HG03103 (cell line): ENCODE measurements at regions not wholly inside any gene's neighbourhood (a gene's known extent, or its start where the extent isn't known, plus 50 kb on each side); places are given as distances from the start of the nearest gene placed in this dataset.
"Not testable (repeated sequence)": the region's sequence is repeated elsewhere in the genome, so short reads cannot be mapped to it uniquely, and the experiment has no call there.

Experiments used
- ATAC-seq: cut with Tn5 transposase; IDR thresholded peaks from one replicate; pipeline ENCODE4 v1.9.1; 2021; ENCODE audit warnings: low read depth; ENCODE audit not compliant: unreplicated experiment

DNA sequence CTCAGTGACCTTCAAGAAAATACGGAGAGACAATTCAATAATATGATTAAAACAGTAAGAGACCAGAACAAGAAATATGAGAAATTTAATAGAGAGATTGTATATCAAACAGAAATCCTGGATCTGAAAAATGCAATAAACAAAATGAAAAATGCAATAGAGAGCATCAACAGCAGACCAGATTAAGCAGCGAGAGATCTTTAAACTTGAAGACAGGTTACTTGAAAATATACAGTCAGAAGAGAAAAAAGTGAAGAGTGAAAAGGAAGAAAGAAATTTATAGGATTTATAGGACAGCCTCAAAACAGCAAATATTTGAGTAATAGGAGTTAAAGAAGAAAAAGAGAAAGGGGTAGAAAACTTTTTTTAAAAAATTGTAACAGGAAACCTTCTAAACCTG is 813.9 kb upstream of the GRM7 start:
- ATAC-seq = no peak

DNA sequence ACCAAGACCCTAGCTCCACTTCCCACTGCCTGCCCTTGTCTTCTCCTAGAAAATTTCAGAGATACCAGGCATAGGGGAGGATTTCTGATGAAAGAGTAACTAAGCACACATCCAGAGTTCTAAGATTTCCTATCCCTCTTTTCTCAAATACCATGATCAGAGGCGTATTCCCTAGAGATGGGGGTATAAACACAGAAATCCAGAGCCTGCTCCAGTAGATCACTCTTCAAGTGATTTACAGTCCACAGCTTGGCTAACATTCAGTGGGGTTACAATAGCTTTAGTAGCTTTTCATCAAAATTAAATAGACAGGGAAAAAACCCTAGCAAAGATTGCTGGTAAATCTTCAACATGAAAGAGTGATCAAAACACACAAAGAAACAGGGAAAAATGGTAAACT is 800.7 kb upstream of the GRM7 start:
- no peak for ATAC-seq

DNA sequence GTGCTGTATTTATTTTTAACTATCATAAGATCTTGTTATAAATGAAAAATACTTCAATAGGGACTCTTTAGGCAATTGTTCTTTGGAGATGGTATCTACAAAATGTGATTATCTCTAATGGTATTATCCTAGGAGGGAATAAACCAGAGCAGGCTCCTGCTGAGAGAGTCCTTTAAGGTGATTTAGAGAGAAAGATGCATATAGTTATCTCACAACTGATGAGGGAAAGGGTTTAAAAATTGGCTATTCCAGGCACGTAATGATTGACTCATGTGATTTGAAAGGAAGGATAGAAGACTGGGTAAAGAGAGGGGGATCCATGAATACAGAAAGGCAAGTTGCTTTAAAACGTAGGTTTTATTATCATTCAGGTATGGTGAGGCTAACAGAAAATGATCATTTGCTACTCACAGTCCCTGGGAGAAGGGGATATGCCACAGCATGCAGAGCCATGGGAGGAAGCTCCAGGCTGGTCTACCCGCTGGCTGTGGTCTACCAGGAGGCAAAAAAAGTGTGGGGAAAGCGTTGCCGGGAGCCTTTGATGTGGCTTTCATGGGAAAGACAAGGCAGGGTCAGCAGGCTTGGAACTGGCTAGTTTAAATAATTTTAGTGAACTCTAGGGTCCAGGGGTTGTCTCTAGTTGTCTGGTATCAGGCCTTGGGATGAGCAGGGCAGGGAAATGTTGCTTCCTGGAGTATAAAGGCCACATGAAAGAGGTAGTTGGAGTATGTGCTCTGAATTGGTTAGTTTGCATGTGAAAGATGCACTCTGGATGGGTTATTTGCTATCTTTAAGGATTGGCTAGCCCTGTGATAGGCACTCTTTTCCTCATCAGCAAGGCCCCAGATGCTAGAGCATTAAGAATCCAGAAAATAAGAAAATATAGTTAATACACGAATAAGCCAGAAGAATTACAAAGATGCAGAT is 798.4 kb upstream of the GRM7 start:
- no peak for ATAC-seq

DNA sequence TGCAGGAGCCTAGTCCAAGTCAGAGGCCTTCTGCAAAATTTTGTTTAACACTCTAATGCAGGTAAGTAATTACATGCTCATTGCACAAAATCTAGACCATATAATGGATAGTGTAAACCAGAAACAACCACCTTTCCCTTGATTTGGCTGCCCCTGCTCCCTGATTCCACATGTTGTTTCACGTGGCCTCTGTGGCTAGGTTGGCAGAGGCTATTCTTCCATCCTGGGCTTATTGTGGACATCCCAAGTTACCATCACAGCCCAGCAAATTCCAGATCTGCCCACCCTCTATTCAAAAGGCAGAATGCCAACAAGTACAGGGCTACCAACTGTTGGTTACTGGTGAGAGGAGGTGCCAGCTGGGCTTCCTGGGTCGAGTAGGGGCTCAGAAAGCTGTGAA is 794.5 kb upstream of the GRM7 start:
- ATAC-seq = no peak

DNA sequence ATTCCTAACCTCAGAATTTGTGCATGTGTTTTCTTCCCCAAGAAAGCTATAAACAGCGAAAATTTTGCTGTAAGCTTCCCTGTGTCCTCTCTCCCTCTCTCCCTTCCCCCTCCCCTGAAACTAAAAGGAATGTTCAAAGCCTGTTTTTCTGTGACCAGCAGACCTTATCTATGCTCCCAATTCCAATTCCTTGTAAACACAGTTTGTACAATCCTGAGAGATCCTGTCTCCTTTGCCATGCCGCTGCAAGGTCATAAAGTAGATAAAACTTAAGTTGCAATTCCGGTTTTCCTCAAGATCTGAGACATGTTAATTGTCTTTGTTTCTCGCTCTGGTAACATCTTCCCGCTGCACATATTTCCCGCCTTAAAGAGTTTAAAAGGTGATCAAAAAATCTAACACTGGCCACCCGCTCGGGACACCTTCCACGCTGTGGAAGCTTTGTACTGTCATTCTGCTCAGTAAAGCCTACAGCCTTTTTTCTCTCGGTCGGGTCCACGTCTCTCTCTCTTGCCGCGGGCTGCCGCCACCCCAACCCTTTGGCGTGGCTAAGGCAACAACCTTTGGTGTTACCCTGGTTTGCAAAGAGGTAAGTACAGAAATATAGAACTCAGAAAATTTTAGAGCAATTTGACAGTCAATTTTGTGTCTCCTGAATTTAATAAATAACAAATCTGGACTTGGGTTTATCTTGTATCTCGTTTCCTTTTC is 793.9 kb upstream of the GRM7 start:
- not testable (repeated sequence) for ATAC-seq

DNA sequence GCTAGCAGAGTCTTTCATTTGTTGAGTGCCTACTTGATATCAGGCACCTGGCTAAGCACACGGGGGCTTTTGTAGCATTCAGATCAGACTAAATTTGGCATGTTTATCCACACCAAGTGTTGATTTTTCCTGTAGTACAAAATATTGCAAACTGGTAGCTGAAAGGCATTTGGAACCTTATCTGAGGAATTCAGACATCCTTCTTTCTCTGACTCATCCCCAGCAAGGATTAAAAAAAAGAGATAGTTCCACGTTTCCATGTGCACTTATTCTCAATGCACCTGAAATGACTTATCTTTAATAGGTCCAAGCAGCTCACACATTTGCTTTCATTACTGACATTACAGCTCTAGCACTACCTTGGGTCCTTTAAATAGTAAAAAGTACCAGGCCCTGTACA is 786.0 kb upstream of the GRM7 start:
- ATAC-seq = no peak

DNA sequence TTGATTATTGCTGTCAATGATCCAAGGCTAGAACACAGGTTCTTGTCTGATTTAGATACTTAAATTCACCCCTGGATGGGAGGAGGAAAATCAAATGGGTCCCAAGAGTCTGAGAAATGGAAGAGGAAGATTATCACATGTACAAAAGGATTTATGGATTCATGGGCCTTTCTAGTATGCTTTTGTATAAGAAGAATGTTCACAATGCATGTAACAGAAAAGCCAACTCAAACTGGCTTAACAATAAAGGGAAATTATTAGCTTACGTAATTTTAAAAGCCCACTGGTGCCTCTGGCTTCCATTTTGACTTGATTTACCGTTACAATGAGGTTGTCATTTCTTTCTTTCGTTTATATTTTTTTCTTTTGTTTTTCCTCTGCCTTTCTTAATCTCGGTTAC is 782.5 kb upstream of the GRM7 start:
- ATAC-seq = no peak

DNA sequence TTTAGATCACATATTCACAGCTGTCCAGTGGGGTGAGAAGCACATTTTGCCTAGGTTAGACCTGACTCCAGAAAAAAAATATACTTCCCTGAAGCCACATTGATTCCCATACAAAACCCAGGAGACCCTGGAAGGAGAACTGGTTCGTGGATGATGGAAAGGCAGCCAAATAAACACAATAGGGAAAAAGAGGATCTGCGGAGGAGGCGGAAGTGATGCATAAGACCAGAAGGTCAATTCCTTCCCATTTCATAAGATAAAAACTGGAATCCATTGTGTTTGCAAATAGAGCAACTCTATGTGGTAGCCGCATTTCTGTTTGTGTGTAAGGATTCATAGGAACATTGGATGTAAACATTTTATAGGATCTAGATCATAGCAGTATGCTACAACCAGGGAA is 781.9 kb upstream of the GRM7 start:
- ATAC-seq = no peak

DNA sequence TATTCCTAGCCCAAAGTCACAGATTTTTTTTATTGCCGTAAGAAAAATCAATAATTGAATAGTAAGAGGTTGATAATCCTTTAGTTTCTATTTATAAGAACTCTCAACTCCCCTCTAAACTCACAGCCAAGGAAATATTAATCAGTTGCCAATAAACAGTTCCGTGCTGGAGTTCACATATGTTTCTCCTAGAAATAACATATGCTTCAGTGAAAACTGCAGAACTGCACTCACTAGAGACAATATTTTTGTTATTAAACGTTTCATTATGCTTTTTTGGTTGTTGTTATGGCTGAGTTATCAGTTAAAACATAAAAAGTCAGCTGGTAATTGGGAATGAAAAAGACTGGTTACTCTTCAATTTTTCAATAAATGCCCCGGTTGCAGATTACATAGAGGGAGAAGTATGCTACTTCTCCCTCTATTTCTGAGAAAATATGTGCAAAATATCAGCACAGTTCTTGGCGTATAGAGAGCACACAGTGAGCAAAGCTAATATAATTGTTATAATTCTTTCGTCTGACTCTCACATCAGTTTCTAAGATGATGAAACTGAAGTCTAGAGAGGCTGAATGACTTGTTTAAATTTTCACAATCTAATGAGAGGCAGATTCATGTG is 781.2 kb upstream of the GRM7 start:
- no peak for ATAC-seq

DNA sequence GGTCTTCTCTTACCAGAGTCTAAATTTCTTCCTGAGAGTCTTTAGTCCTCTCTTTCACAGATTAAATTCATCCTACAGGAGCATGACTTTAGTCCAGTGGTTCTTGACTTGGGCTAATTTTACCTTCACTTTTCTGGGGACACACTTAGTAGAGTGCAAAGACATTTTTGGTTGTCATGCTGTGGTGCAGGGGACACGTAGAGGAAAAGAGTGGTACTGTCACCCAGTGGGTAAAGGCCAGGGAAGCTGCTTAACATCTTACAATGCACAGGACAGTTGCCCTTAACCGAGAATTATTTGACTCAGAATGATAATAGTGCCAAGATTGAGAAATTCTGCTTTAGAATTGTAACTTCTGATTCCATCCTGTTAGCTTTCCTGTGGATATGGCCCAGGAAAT is 772.5 kb upstream of the GRM7 start:
- no peak for ATAC-seq

DNA sequence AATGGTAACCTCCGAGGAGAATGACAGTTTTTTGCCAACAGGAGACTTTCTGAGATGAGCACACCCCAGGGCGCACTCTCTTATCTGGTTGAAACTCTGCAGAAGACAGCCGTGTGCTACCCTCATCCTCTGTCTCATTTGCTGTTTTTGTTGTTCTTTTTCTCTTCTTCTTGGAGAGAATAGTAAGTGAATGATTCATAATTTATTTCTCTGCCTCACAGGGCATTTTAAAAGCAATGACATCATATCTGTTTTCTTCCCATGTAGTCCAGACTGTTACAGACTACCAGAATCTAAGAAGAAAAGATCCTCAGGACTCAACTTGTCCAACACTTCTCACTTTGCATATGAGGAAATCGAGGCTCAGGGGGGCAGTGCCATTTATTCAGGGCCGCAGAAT is 771.1 kb upstream of the GRM7 start:
- ATAC-seq = no peak

DNA sequence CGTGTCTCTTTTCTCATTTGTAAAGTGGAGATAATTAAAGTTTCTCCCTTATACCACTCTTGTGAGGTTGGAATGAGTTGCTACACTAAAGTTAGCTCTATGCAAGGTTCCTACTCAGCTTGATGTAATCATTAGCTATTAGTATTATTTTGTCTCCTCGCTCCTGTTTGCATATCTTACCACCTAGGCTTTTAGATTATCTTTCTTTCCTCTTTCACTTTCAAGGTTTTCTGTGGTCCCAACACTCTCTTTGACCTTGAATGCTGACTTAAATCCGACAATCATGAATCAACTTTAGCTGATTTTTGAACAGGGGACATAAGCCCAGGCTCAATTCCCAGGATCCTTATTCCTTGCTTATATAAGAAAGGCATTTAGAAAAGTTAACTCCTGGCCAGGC is 769.7 kb upstream of the GRM7 start:
- ATAC-seq = no peak

DNA sequence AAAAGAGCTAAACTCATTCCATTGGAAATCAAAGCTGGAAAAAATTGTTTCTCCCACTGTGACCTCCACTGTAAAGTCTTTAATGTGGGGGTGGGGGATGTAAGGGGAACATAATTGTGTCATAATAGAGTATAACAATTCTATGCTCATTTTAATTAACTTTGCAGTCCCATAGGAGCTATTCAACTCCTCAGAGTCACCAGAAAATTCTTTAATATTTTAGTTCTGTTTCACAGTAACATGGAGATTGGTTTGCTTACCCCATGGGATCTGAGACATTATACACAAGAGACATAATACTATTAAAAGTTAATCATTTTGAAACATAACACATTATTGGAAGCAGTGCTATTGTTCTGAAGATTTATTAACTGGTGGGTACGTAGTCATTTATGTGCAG is 765.9 kb upstream of the GRM7 start:
- ATAC-seq = no peak

DNA sequence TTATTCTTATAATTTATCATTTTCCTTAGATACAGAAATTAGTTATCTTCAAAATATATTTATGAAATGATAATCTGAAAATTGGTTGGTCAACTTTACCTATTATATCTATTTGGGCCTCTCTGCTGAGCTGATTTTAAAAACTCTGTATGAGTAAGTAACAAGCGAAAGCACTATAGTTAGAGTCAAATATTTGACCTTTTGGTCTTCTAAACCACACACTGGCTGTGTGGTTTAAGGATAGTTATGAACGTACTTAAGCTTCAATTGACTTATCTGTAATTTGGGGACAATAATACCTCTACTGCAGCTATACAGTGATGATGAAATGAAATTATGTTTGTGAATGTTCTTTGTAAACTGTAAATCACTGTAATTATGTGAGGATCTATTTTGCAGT is 763.9 kb upstream of the GRM7 start:
- no peak for ATAC-seq

DNA sequence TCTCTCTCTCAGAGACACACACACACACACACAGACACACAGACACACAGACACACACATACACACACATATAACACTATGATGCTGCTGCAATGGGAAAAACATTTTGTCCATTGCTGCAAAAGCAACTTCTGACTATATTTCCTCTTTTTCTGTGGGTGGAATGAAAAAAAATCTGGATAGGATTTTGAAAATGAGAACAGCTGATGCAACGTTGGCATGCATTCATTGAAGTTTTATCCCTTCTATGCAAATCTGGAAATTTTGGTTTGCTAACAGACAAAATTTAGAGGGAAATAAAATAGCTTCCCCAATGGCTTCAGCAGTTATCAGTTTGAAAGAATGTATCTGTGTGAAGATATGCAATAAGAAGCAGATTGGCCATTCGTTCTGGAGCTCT is 763.4 kb upstream of the GRM7 start:
- ATAC-seq = no peak

DNA sequence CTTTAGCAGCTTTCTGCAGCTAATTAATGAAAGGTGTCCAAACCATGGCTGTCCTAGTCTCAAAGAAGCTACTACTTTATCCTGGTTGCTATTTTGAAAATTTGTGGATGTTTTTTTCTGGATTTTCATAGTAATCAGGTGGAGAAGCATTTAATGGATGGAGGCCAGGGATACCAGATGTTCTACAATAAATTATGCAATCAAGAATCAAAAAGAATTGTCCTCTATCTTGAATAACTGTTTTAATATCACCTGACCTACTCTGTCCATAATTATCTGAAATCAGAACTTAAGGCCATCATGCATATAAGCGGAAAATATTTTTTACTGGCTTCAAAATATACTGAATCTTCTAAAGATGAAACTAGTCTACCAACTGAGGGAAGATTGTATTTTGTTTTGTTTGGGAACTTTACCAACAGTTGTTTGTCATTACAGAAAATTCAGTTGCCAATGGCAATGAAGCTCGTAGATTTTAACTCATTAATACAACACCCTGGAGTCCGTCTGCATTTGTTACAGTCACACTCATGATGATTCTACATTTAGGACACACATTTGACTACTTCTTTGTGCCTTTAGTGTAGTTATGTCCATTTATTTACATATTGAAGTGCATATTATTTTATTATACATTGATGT is 762.3 kb upstream of the GRM7 start:
- ATAC-seq = no peak

DNA sequence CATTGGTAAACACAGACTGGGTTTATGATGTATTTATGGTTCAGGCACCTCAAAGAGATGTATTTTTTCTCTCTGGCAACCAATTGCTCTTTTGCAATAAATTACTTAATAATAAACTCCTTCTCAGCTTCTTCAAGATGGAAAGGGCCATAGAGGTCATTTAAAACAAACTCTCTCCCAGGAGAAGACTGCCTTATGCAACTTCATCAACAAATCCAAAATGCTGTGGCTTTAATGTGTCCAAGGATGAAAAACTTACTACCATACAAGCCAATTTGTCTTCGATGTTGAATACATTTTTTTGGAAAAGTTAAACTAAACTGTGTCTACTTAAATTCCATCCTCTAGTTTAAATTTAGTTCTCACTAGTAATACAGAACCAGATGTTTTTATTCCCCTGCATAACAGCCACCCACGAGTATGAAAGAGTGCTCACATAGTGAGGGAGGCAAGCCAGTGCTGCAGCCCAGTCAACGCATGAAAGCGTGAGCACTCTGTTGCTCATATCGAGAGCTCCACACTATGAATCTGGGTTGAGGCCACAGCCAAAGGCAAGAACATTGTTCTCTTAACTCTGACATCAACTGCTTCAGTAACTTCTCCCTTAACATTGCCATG is 761.3 kb upstream of the GRM7 start:
- no peak for ATAC-seq

DNA sequence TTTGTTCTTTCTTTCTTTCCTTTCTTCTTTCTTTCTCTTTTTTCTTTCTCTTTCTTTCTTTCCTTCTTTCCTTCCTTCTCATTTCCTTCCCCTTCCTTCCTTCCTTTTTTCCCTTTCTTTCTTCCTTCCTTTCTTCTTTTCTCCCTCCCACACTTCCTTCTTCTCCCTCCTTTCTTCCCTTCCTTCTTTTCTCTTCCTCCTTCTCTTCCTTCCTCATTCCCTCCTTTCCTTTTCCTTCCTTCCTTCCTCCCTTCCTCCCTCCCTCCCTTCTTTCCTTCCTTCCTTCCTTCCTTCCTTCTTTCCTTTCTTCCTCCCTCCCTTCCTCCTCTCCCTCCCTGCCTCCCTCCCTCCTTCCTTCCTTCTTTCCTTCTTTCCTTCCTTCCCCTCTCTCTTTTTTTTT is 755.7 kb upstream of the GRM7 start:
- no peak for ATAC-seq

DNA sequence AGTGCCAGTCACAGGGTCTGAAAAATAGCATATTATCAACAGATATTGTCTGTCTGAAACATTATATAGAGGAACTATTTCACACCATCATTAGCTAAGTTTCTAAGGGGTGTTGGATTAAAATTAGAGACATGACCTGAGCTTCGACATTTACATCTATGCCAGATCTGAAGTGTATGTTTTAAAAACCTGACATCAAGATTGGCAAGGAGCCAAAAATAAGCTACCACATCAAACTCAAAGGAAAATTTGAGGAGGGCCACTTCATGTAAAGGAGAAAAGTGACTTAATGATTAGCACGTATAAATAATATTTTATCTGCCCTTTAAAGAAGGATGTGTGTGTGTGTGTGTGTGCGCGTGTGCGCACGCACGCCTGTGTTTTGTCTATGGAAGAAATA is 752.0 kb upstream of the GRM7 start:
- no peak for ATAC-seq

DNA sequence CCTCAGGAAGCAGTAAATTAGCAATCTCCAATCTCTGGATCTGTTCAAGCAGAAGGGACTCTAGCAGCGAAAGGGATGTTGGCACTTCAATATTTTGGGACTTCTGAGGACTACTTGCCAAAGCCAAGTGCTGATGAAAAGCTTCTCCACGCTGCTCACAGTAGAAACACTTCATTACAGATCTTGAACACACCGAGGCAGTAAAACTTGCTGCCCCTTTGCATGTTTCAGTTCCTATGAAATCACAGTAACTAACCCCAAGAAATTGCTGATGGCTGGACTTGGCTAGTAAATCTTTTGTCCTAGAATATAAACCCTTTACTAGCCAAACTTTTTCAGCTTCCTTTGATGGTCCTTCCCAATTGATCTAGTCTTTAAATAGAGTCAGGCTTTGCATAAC is 750.5 kb upstream of the GRM7 start:
- ATAC-seq = no peak

DNA sequence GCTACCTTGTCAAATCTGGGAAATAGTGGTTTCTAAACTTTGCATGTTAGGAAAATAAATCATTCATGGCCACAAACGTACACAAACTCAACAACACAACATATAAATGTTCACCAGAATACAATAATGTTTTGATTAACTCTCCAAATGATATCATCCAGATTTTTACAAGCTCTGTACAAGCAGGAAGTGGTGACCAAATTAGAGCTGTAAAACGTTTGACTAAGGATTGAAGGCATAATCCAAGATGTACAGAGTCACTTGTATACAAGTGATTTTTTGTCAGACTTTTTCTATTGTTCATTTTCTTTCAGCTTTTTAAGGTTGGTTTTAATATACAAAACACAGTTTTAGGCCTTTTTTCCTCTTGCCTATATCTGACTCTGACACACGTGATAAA is 748.4 kb upstream of the GRM7 start:
- ATAC-seq = no peak
